SU-DHL-6 (cell line): ENCODE measurements at regions not wholly inside any gene's neighbourhood (a gene's known extent, or its start where the extent isn't known, plus 50 kb on each side); places are given as distances from the start of the nearest gene placed in this dataset.

Source experiments
- H2AFZ ChIP-seq: fragments of 200-600 bp; sonication (generic); 2 replicates; pipeline ENCODE4 v1.6.1; 2014; ENCODE audit warnings: low read depth, mild to moderate bottlenecking, moderate library complexity, mixed read lengths, antibody characterized with exemption, low read length; ENCODE audit not compliant: severe bottlenecking
- H3F3A ChIP-seq: fragments of 200-600 bp; shearing (Covaris generic); 2 replicates; pipeline ENCODE4 v1.6.0; 2016; ENCODE audit warnings: antibody characterized with exemption, mild to moderate bottlenecking; ENCODE audit not compliant: insufficient read depth
- H3K27ac ChIP-seq: fragments of 200-600 bp; sonication (generic); 2 replicates; pipeline ENCODE4 v1.5.1; 2016; ENCODE audit warnings: low read depth, mild to moderate bottlenecking, low read length, moderate library complexity, mixed read lengths
- H3K27me3 ChIP-seq: fragments of 200-600 bp; sonication (generic), shearing (Covaris generic); 2 replicates; pipeline ENCODE4 v1.6.0; 2014; ENCODE audit warnings: mild to moderate bottlenecking, low read length
- H3K36me3 ChIP-seq: fragments of 200-600 bp; sonication (generic); 2 replicates; pipeline ENCODE4 v1.6.1; 2014; ENCODE audit warnings: mild to moderate bottlenecking, low read length, mixed read lengths
- H3K4me2 ChIP-seq: fragments of 300-600, 200-600 bp; shearing (Covaris generic), sonication (generic); 2 replicates; pipeline ENCODE4 v1.6.0; 2014; ENCODE audit warnings: low read length, low read depth, mild to moderate bottlenecking; ENCODE audit not compliant: poor library complexity, severe bottlenecking
- H3K4me3 ChIP-seq: fragments of 200-600 bp; sonication (generic); 2 replicates; pipeline ENCODE4 v1.5.1; 2014; ENCODE audit warnings: antibody characterized with exemption, low read length, mild to moderate bottlenecking, mixed read lengths; ENCODE audit not compliant: insufficient read depth, poor library complexity, severe bottlenecking
- H3K79me2 ChIP-seq: fragments of 200-600 bp; sonication (generic); 2 replicates; pipeline ENCODE4 v1.6.1; 2014; ENCODE audit warnings: mild to moderate bottlenecking, low read length, moderate library complexity; ENCODE audit not compliant: insufficient read depth
- H3K9ac ChIP-seq: fragments of 200-600 bp; sonication (generic); 2 replicates; pipeline ENCODE4 v1.7.0; 2014; ENCODE audit warnings: mild to moderate bottlenecking, low read length
- H3K9me2 ChIP-seq: fragments of 200-600 bp; sonication (generic); replicated peaks from 2 replicates; pipeline ENCODE4 v1.6.1; 2014; ENCODE audit warnings: low read length; ENCODE audit not compliant: insufficient read depth
- H3K9me3 ChIP-seq: fragments of 200-600 bp; sonication (generic); 2 replicates; pipeline ENCODE4 v1.6.1; 2014; ENCODE audit warnings: low read length, mixed read lengths; ENCODE audit not compliant: insufficient read depth
- H4K20me1 ChIP-seq: fragments of 200-600 bp; sonication (generic); 2 replicates; pipeline ENCODE4 v1.6.1; 2014; ENCODE audit warnings: low read depth, mild to moderate bottlenecking, antibody characterized with exemption, low read length, moderate library complexity, mixed read lengths
- EZH2phosphoT487 ChIP-seq: fragments of 200-600 bp; sonication (generic), shearing (Covaris generic); conservative IDR thresholded peaks from 2 replicates; pipeline ENCODE4 v1.6.1; 2018; ENCODE audit warnings: mild to moderate bottlenecking, antibody characterized with exemption, low read length, moderate library complexity, mixed read lengths
- TF ChIP-seq, protein P1 (sequence below): fragments of 200-600 bp; sonication (generic); IDR thresholded peaks from one replicate; pipeline ENCODE4 v1.5.1; 2017; ENCODE audit warnings: antibody characterized with exemption, mild to moderate bottlenecking, low read length, moderate library complexity; ENCODE audit not compliant: insufficient read depth, poor library complexity, severe bottlenecking

DNA sequence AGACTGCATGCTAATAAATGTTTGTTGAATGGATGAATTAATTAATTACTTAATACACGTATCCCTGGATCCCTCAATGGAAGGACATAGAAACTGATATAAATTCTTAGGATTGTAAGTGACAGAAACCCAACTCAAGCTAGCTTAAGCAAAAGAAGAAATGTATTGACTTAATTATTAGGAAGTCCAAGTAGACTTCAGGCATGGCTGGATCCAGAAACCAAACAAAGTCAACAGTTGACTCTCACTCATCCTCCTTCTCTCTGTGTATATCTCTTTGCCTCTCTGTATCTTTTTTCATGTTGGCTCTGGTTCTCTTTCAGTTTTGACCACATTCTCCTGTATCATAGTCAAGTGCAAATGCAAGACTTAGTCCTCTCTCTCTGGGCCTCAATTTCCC, 82.0 kb upstream of the CTNNBL1 start:
- no peak overlapping the region for H2AFZ ChIP-seq
- no peaks in the 10 kb centered on the region for H3F3A ChIP-seq
- H3K27ac ChIP-seq = no peak overlapping the region
- H3K4me2 ChIP-seq = no peak overlapping the region
- no peak for TF ChIP-seq EZH2phosphoT487
- TF ChIP-seq, protein P1, sequence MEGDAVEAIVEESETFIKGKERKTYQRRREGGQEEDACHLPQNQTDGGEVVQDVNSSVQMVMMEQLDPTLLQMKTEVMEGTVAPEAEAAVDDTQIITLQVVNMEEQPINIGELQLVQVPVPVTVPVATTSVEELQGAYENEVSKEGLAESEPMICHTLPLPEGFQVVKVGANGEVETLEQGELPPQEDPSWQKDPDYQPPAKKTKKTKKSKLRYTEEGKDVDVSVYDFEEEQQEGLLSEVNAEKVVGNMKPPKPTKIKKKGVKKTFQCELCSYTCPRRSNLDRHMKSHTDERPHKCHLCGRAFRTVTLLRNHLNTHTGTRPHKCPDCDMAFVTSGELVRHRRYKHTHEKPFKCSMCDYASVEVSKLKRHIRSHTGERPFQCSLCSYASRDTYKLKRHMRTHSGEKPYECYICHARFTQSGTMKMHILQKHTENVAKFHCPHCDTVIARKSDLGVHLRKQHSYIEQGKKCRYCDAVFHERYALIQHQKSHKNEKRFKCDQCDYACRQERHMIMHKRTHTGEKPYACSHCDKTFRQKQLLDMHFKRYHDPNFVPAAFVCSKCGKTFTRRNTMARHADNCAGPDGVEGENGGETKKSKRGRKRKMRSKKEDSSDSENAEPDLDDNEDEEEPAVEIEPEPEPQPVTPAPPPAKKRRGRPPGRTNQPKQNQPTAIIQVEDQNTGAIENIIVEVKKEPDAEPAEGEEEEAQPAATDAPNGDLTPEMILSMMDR = no peak
- no peaks in the 10 kb centered on the region for H4K20me1 ChIP-seq
- H3K9me3 ChIP-seq = no peaks in the 10 kb centered on the region
- H3K79me2 ChIP-seq = no peaks in the 10 kb centered on the region
- H3K27me3 ChIP-seq = no peaks in the 10 kb centered on the region
- H3K9me2 ChIP-seq = no peaks in the 10 kb centered on the region
- H3K4me3 ChIP-seq = no peak overlapping the region
- H3K9ac ChIP-seq = no peak overlapping the region
- no peaks in the 10 kb centered on the region for H3K36me3 ChIP-seq

DNA sequence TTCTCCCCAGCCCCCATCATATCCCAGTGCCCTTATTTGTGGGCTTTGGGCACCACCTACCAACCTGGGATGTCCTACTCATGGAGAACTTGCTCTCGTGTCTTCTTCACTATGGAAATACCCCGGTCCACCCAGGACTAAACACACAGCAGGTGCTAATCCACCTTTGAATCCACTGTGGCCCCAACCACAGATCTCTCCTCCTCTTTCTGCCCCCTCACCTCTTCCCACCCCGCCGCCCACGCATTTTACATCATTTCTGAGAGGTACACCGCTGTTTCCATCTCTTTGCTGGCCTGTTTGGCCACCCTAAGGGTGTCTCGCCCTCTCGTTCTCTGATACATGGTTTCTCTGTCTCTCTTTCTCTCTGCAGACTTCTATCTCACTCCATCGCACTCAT, 82.5 kb upstream of the CTNNBL1 start:
- H3F3A ChIP-seq = no peaks in the 10 kb centered on the region
- H3K9ac ChIP-seq = no peak overlapping the region
- no peaks in the 10 kb centered on the region for H3K9me2 ChIP-seq
- no peaks in the 10 kb centered on the region for H3K9me3 ChIP-seq
- no peaks in the 10 kb centered on the region for H3K27me3 ChIP-seq
- H3K79me2 ChIP-seq = no peaks in the 10 kb centered on the region
- H3K27ac ChIP-seq = no peak overlapping the region
- H4K20me1 ChIP-seq = no peaks in the 10 kb centered on the region
- no peak overlapping the region for H3K4me2 ChIP-seq
- no peak for TF ChIP-seq EZH2phosphoT487
- TF ChIP-seq, protein P1 = no peak
- H3K4me3 ChIP-seq = no peak overlapping the region
- no peaks in the 10 kb centered on the region for H3K36me3 ChIP-seq
- no peak overlapping the region for H2AFZ ChIP-seq

DNA sequence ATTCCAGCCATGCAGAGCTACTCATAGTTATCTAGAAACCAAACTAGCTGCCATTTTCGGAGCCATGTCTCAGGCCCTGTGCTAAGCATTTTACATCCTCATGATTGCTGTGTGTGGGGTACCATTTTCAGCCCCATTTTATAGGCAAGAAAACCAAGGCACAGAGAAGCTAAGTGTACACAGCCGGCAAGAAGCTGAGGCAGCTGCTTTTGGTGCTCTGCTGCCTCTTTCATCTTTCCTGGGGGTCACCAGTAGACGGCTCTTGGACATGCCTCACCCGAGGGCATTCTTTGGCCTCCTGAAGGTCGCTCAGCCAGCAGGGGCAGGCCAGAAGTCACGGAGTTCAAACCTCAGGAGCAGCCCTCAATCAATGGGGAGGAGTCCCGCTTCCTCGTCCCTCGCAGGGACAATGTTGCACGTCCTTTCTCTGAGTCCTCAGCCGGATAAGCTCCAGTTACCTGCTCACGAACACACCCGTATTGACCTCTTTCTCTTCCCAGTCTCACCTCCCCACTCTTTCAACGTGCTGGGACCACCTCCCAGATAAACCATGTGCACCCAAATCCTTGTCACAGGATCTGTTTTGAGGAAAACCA, 82.6 kb upstream of the BLCAP start:
- H3K4me2 ChIP-seq = no peak overlapping the region
- H3K9ac ChIP-seq = no peak overlapping the region
- no peak for TF ChIP-seq EZH2phosphoT487
- TF ChIP-seq, protein P1 = no peak
- no peak overlapping the region for H3K27ac ChIP-seq
- no peak overlapping the region for H3K4me3 ChIP-seq
- H4K20me1 ChIP-seq = no peaks in the 10 kb centered on the region
- H3K27me3 ChIP-seq = no peaks in the 10 kb centered on the region
- no peaks in the 10 kb centered on the region for H3K79me2 ChIP-seq
- no peak overlapping the region for H2AFZ ChIP-seq
- H3F3A ChIP-seq = no peaks in the 10 kb centered on the region
- H3K9me3 ChIP-seq = no peaks in the 10 kb centered on the region
- H3K9me2 ChIP-seq = no peaks in the 10 kb centered on the region
- H3K36me3 ChIP-seq = no peaks in the 10 kb centered on the region
